Tibial artery (tissue), 4 donors: ENCODE measurements at regions not wholly inside any gene's neighbourhood (a gene's known extent, or its start where the extent isn't known, plus 50 kb on each side); places are given as distances from the start of the nearest gene placed in this dataset.
A peak's percentile ranks its signal among the peaks of the same experiment; 100 is the strongest.

Source experiments
- DNase-seq, 2 donors: peaks; one replicate each; pipeline ENCODE4 v3.0.0-alpha.2; 2019
- H3K27ac ChIP-seq, 2 donors: fragments of 200-600 bp; sonication (generic) in 1 of 2; 1 replicate in 1 of 2; 2 replicates in 1 of 2; pipeline ENCODE4 v1.5.1; 2018 to 2019; ENCODE audit warnings: mild to moderate bottlenecking in 1 of 2
- H3K27me3 ChIP-seq, 2 donors: fragments of 200-600 bp; sonication (generic) in 1 of 2; one replicate each; pipeline versions ENCODE4 v1.5.1 to v1.6.0; 2016 to 2019
- H3K36me3 ChIP-seq, 3 donors: fragments of 200-600 bp; sonication (generic) in 2 of 3; one replicate each; pipeline ENCODE4 v1.5.1; 2016 to 2019; ENCODE audit warnings: mild to moderate bottlenecking in 2 of 3
- H3K4me1 ChIP-seq, 4 donors: fragments of 200-600 bp; sonication (generic) in 2 of 4; 1 replicate in 3 of 4; 2 replicates in 1 of 4; pipeline ENCODE4 v1.5.1; 2016 to 2019
- H3K4me3 ChIP-seq, 2 donors: fragments of 200-600 bp; sonication (generic) in 1 of 2; 1 replicate in 1 of 2; 2 replicates in 1 of 2; pipeline ENCODE4 v1.5.1; 2018 to 2019; ENCODE audit warnings: mild to moderate bottlenecking in 2 of 2
- H3K9me3 ChIP-seq, 3 donors: fragments of 200-600 bp; sonication (generic) in 1 of 3; one replicate each; pipeline ENCODE4 v1.5.1; 2016 to 2019
- intact Hi-C: fragments of 100-400 bp; cut with DNase I; formaldehyde crosslinking; loops from one replicate; pipeline ENCODE4 v1.15.0; 2023; ENCODE audit warnings: low total_unique reads
- TF ChIP-seq, protein P1 (sequence below), 2 experiments: fragments of 200-600 bp in 1 of 2; fragments of 450-650 bp in 1 of 2; IDR thresholded peaks; one replicate each; pipeline ENCODE4 v1.5.1; 2017 to 2019; ENCODE audit warnings: antibody characterized with exemption in 2 of 2, mild to moderate bottlenecking in 1 of 2, moderate library complexity in 1 of 2

DNA sequence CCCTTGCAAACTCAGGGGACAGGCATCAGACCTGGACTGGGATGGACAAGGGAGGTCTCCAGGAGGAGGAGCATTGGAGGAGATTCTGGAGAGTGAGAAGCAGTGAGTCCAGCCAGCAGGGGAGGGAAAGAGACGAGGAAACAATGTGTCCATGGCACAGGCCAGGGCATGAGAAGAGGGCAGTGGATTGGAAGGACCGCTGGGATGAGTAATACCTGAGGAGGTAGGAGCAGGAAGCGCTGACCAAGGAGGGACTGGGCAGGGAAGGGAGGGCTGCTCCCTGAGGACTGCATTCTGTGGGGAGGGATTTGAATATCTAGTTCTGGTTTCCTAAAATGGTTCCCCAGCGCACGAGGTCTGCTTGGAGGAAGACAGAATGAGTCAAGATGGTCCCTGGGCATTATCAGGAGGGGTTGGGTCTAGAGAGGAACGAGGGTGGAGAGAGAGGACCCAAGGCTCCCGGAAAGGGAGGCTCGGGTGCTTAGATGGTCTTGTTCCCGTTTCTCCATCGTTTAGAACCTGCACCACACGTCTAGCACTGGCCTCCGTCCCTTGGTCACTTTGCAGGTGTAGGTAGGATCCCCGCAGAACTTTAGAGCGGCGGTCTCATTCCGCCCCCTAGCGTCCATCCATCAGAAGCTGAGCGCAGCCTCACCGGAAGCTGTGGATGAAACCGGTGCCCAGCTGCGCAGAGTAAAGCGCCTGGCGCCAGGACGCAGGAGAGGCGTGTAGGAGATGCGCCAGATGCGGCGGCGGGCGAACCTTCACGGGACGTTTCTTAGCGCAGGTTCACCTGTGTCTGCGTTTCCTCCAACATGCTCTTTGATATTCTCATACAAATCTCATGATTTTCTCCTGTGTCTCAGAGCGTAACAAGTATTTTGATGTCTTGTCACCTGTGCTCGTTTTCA, 190.7 kb upstream of the NDN start:
- DNase-seq = no peak
- Histone ChIP-seq H3K36me3 (no peaks in the 10 kb centered on the region), H3K27ac (no peak overlapping the region), H3K27me3 (no peaks in the 10 kb centered on the region), H3K4me3 (no peak overlapping the region), H3K4me1 (no peaks in the 10 kb centered on the region), H3K9me3 (no peaks in the 10 kb centered on the region)
- intact Hi-C loops = no loop called here
- TF ChIP-seq, protein P1, sequence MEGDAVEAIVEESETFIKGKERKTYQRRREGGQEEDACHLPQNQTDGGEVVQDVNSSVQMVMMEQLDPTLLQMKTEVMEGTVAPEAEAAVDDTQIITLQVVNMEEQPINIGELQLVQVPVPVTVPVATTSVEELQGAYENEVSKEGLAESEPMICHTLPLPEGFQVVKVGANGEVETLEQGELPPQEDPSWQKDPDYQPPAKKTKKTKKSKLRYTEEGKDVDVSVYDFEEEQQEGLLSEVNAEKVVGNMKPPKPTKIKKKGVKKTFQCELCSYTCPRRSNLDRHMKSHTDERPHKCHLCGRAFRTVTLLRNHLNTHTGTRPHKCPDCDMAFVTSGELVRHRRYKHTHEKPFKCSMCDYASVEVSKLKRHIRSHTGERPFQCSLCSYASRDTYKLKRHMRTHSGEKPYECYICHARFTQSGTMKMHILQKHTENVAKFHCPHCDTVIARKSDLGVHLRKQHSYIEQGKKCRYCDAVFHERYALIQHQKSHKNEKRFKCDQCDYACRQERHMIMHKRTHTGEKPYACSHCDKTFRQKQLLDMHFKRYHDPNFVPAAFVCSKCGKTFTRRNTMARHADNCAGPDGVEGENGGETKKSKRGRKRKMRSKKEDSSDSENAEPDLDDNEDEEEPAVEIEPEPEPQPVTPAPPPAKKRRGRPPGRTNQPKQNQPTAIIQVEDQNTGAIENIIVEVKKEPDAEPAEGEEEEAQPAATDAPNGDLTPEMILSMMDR (IDR thresholded peaks at IDR 0.05) = peak; percentile 23 to 40

DNA sequence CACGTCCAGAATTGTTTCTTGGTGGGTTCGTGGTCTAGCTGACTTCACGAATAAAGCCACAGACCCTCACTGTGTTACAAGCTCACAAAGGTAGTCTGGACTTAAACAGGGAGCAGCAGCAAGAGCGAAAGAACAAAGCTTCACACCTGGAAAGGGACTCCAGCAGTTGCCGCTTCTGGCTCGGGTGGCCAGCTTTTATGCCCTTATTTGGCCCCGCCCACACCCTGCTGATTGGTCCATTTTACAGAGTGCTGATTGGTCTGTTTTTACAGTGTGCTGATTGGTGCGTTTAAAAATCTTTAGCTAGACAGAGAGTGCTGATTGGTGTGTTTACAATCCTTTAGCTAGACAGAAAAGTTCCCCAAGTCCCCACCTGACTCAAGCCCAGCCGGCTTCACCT, 194.2 kb upstream of the NDN start:
- H3K9me3 ChIP-seq = no peaks in the 10 kb centered on the region
- H3K4me3 ChIP-seq = no peak overlapping the region
- DNase-seq = no peak
- TF ChIP-seq, protein P1 (IDR thresholded peaks at IDR 0.05) = no peak
- no peaks in the 10 kb centered on the region for H3K27me3 ChIP-seq
- H3K36me3 ChIP-seq = no peaks in the 10 kb centered on the region
- H3K27ac ChIP-seq = no peak overlapping the region
- H3K4me1 ChIP-seq = no peaks in the 10 kb centered on the region
- intact Hi-C loops = loop anchor here (10.0 kb wide), 2 partner anchors 56 to 64 kb away; no protein-coding TSS in a partner anchor

DNA sequence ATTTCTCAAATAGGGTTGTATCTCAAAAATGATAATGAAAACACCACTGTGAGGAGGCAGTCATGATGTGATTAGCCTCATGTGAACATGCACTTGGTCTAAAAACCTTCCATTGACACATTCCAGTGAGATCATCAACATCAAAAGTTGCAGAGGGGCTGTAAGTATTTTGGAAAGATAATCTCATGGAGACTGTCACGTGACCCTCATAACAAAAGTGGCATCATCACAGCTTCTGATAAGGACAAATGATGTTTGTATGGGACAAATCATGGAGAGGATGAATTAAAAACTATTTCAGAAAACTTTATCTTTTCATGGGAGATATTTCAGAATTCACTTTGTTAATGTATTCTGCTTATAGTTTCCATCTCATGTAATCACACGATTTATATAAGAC, 203.1 kb upstream of the NDN start:
- H3K27ac ChIP-seq = no peak overlapping the region
- no peaks in the 10 kb centered on the region for H3K9me3 ChIP-seq
- intact Hi-C loops = no loop called here
- no peak for DNase-seq
- no peak overlapping the region for H3K4me3 ChIP-seq
- H3K36me3 ChIP-seq = no peaks in the 10 kb centered on the region
- TF ChIP-seq, protein P1 (IDR thresholded peaks at IDR 0.05) = no peak
- no peaks in the 10 kb centered on the region for H3K27me3 ChIP-seq
- H3K4me1 ChIP-seq = no peaks in the 10 kb centered on the region

DNA sequence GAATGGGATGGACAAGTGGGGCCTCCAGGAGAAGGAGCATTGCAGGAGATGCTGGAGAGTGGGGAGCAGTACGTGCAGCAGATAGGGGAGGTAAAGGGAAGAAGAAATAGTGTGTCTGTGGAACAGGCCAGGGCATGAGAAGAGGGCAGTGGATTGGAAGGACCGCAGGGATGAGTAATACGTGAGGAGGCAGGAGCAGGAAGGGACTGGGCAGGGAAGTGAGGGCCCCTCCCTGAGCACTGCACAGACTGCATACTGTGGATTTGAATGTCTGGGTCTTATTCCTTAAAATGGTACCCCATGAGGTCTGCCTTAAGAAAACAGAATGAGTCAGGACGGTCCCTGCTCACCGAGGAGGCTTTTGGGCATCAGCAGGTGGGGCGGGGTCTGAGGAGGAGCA, 210.0 kb upstream of the NDN start:
- intact Hi-C loops = no loop called here
- Histone ChIP-seq H3K9me3 (no peaks in the 10 kb centered on the region), H3K27me3 (no peaks in the 10 kb centered on the region), H3K27ac (no peak overlapping the region), H3K4me3 (no peak overlapping the region), H3K4me1 (no peaks in the 10 kb centered on the region), H3K36me3 (no peaks in the 10 kb centered on the region)
- TF ChIP-seq, protein P1 (IDR thresholded peaks at IDR 0.05) = no peak
- no peak for DNase-seq

DNA sequence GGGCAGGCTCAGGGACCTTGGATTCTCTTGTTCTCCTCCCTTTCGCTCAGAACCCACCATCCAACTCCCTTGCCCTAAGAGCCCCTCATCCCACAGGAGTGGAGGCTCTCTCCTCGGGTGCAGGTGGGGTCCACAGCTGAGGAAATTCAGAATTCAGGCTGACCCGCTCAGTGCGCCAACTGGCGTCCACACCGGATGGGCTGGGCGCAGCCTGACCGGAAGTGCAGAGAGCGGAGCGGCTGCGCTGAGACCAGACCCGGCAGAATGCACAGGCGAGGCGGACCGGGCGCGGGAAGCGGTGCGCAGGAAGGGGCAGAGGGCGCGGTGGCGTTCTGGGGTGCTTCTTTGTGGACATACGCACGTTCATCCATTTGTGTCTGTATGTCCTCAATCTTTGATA, 210.4 kb upstream of the NDN start:
- intact Hi-C loops = no loop called here
- Histone ChIP-seq H3K27ac (no peak overlapping the region), H3K27me3 (no peaks in the 10 kb centered on the region), H3K4me3 (no peak overlapping the region), H3K36me3 (no peaks in the 10 kb centered on the region), H3K9me3 (no peaks in the 10 kb centered on the region), H3K4me1 (no peaks in the 10 kb centered on the region)
- no peak for DNase-seq
- TF ChIP-seq, protein P1 (IDR thresholded peaks at IDR 0.05) = no peak
